ENCODE measurements at regions not wholly inside any gene's neighbourhood (a gene's known extent, or its start where the extent isn't known, plus 50 kb on each side); places are given as distances from the start of the nearest gene placed in this dataset.

DNA sequence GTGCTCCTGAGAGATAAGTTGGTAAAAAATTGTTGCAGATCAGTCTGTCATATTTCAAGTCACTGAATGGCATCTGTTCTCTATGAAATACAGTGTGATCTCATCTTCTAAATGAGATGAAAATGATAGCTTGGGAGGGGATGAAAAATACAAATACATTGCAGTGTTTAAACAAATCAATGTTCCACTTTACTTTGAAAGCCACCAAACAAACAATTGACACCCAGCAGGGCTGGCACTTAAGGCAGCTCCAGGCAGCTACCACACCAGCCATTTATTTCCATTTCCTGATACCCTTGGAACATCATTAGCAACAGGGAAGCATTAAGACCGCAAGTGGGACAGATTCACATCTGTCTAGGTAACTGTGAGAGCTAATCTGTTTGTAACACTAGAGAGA is 827.6 kb upstream of the KIF2B start:
- TF ChIP-seq, protein P1, sequence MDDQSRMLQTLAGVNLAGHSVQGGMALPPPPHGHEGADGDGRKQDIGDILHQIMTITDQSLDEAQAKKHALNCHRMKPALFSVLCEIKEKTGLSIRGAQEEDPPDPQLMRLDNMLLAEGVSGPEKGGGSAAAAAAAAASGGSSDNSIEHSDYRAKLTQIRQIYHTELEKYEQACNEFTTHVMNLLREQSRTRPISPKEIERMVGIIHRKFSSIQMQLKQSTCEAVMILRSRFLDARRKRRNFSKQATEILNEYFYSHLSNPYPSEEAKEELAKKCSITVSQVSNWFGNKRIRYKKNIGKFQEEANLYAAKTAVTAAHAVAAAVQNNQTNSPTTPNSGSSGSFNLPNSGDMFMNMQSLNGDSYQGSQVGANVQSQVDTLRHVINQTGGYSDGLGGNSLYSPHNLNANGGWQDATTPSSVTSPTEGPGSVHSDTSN (CRISPR knock-in tag; IDR thresholded peaks at IDR 0.05): no peak
- TF ChIP-seq, protein P2, sequence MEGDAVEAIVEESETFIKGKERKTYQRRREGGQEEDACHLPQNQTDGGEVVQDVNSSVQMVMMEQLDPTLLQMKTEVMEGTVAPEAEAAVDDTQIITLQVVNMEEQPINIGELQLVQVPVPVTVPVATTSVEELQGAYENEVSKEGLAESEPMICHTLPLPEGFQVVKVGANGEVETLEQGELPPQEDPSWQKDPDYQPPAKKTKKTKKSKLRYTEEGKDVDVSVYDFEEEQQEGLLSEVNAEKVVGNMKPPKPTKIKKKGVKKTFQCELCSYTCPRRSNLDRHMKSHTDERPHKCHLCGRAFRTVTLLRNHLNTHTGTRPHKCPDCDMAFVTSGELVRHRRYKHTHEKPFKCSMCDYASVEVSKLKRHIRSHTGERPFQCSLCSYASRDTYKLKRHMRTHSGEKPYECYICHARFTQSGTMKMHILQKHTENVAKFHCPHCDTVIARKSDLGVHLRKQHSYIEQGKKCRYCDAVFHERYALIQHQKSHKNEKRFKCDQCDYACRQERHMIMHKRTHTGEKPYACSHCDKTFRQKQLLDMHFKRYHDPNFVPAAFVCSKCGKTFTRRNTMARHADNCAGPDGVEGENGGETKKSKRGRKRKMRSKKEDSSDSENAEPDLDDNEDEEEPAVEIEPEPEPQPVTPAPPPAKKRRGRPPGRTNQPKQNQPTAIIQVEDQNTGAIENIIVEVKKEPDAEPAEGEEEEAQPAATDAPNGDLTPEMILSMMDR (tag by site-specific recombination; IDR thresholded peaks at IDR 0.05): no peak
- TF ChIP-seq SCRT1 (tag by site-specific recombination; IDR thresholded peaks at IDR 0.05; ENCODE audit: borderline replicate concordance): no peak
- TF ChIP-seq ZNF677 (tag by site-specific recombination; IDR thresholded peaks at IDR 0.05): no peak
- TF ChIP-seq ZNF24 (tag by site-specific recombination; IDR thresholded peaks at IDR 0.05): no peak
- no peak for TF ChIP-seq ZNF416 (tag by site-specific recombination; IDR thresholded peaks at IDR 0.05)
- no peak for TF ChIP-seq ZSCAN30 (tag by site-specific recombination; IDR thresholded peaks at IDR 0.05)
